Ecto neural progenitor cell (in vitro differentiated cells): ENCODE measurements at regions not wholly inside any gene's neighbourhood (a gene's known extent, or its start where the extent isn't known, plus 50 kb on each side); places are given as distances from the start of the nearest gene placed in this dataset.

ENCODE experiments used
- DNase-seq: peaks from one replicate; pipeline ENCODE4 v3.0.0-alpha.2; 2018; ENCODE audit warnings: low spot score

DNA sequence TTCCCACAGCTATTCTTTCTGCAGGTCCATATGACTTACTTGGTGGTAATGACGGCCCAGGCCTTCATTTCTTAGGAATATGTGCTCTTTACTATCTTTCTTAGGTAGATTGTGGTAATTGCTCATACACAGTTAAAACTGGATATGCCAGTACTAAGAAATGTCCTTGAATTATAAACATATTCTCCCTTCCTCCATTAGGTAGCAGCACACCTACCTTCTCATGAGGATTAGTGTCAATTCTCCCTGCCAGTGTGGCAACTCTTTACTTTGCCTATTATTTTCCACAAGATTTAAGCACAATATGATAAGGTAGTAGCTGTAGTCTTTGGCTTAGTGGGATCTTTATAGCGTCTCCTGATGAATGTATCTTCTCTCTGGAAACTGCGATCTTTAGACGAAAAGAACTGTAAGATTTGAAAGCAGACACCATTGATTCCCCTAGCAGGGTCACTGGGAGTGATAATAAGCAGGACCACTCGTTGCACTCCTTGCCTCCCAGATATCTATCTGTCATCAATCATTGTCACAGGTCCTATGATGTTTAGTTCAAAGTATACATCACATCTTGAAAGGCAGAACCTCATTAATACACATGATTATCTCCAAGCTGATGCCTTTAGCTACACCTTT lies 1240.7 kb downstream of the C4orf33 start:
- DNase-seq, result no peak

DNA sequence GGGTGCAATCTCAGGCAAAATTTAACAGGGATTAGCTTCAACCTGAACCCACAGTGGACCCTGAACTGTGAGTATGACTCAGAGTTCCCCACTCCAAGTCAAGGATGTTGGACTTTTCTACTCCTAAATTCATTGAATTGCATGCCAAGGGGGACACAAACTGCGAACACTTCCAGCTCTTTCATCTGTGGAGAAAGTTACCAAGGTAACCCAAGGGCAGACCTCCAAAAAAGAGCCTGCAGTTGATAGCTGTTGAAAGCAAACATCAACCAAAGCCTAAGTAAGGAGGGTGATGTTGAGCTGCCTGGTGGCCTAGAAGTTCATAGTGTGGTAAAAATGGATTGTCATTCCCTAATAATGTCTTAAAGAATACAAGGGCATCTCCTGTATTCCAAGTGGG lies 1242.9 kb downstream of the C4orf33 start:
- no peak for DNase-seq

DNA sequence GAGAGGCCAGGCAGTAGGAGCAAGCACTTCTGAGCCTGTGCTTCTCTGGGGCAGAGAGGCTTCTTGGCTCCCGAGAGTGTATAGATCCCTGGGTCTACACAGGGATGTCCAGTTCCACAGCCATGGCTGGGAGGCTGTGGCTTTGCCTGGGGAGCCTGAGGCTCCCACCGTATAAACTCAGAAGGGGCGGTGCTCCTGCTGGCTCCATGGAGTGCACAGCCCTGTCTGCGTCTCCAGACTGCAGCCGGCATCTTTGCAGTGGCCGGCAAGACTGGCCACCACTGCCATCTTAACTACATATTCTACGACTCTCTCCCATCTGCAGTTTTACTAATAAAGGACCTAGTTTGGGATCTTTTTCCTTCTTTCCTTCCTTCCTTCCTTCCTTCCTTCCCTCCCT lies 1253.8 kb downstream of the C4orf33 start:
- DNase-seq, result no peak

DNA sequence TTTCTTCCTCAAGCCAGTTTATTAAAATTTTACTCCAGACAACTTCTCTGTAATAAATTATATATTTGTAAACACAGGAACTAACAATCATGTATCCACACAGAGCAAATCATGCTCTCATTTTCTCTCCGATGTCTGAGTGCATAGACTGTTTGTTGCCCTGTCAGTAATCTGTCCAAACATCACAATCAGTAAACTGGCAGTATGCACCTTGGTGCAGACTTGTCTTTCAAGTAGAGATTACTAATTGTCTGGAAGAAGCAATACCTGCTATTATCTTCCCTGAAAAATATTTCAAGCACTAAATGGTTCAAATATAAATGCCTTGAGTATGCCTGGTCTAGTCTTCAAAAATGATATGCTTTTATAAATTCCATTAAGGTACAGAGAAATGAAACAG lies 1260.9 kb downstream of the C4orf33 start:
- no peak for DNase-seq

DNA sequence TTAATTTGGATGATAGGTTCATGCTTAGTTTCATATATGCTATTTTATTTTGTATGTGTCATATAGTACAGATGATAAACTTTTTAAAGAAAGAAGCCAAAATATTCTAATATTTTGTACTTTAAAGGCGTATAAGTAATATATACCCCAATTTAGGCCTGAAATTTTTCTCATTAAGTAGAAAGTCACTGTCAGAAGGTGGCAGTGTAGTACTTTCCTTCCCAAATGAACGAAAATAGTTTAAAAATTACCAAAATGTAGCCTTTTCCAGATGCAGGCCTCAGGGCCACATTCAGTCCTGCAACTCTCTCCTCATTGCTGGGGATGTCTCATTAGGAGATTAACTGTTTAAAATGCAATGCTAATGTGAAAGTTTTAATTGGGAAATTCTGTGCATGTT lies 1263.6 kb downstream of the C4orf33 start:
- DNase-seq, result no peak

DNA sequence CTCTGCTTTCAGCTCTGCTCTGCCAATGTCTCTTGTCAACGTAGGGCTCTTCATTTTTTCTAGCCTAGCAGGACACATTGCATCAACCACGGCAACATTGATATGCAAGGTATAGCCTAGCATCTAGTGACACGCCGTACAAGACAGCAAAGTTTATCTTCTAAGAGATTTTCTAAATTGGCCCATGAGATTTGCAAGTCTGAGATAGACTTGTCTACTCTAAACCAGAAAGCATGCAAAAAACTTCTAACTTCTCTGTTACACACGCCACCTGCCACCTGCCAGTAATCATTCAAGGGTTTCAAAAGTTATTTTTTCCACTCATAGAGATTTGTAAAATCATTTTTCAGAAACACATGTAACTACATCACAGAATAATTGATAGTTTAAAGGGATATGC lies 1265.7 kb downstream of the C4orf33 start:
- no peak for DNase-seq

DNA sequence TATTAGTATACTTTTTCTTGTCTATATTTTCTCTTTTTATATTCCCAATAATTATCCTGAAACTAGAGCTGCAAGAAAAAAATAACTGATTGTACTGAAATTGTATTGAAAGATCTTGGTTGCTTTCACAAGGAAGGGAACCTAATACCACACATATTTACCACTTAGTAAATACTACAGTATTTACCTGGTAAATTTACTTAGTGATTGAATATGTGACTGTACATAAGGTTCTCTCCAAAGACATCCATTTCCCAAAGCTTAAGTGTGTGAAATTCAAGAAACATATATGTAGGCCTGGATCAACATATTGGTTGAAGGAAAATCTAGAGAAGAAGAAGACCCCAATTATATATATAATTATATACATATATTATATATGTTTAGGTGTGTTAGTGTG lies 1272.7 kb downstream of the C4orf33 start:
- DNase-seq, result no peak

DNA sequence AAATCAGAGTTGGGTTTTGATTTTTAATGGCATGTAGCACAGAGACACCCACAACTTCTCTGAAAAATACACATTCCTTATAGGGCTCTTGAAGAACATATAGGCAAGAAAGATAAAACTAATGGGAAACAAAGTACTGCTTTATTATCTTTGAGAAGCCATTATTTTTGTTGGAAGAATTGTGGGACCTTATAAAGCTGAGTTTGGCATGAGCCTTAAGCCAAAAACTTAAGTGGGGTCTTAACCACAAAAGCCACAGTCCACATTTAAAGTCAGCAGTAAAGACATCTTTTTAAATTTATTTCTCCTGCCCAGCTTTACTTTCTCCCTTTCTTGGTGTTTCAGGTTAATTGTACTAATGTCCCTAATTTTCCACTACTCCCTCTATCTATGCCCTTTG lies 1297.3 kb downstream of the C4orf33 start:
- no peak for DNase-seq

DNA sequence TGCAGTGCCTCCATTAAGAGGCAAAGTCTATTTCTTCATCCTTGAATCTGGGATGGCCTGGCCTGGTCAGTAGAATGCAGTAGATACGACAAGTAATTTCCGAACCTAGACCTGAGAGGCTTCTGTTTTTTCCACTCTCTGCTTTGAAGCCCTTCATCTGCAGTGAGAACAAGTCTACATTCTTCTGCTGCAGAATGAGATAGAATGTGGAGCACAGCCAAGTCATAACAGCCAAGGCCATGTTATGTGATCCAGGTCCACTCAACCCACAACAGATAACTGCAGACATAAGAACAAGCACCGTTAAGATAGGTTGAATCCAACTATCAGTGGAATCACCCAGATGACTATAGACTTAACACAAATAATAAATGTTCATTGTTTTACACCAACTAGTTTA lies 1297.7 kb downstream of the C4orf33 start:
- no peak for DNase-seq

DNA sequence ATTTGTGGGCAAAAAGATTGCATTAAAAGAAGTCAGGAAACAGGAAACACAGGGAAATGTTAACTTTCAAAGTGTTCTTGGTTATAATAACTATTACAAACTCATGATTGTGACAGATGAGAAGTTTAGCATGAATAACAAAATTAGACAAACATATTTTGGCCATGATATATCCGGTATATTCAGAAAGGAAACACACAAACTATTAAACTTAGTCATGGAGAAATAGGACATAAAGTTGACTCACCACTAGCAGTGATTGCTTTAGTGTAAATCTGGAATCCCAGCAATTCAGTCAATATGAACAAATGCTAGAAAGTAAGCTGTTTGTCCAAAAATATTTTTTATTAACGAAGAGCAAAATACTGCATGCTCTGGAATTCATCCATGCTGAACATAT lies 1299.9 kb downstream of the C4orf33 start:
- DNase-seq, result no peak

DNA sequence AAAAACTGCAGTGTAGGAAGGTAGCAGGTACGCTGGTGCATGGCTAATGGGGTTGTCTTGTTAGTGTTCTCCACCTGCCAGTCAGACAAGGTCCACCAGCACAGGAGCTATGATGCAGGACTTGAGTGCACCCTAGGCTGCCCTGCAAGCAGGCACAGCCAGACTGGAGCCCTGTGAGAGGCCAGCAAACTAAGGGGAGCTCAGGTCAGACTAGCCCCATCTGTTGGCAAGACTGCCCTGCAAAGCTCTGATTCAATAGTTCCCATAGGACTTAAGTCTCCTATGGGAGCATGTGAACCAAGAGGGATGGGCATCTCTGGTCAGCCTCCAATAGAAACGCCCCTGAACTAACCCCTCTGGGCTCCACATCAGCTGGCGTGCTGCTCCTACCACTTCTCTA lies 1307.3 kb downstream of the C4orf33 start:
- no peak for DNase-seq

DNA sequence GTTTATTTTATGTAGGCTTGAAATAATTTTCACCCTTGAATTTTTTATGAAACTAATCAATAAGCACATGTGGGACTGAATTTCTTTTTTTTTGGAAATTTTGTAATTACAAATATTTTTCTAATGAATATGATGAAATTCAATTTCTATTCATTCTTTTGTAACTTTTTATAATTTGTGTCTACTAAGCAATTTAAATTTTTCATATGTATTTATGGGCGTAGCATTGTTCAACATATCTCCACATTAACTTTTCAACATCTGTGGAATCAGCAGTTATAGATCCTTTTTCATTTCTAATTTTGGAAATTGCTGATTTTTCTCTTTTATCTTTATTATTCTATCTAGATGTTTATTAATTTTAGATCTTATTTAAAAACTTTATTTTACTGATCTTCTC lies 1320.3 kb downstream of the C4orf33 start:
- DNase-seq, result no peak

DNA sequence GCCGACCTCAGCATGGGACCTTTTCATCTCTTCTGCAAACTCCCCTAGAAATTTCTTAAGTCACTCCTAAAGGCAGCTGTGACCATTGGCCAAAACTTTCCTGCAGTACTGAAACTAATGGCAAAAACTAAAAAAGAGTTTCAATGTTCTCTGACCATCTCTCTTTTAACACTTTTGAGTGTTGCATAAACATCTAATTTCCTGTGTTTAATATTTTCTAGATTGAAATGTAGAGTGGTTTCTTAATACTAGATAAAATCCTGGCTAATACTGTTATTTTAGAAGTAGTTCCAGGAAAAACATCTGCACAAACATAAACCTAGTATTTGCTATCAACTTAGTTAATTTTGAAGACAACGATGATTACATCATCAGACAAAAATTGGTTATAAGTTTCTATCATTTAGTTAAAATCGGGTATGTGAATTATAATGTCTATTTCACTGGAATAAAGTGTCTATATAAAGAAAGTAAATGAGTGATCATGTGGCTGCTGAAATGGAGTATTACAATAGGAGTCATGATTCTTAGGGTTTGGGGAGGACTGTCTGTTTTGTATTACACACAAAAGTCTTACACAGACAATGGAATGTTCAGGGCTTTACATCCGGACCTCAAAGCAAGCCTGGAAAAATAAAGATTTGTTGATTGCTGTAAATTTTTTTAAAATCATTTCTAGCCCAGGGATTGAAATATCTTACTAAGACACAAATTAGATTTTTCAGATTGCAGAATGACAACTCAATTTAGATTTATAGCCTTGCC lies 1323.4 kb downstream of the C4orf33 start:
- no peak for DNase-seq

DNA sequence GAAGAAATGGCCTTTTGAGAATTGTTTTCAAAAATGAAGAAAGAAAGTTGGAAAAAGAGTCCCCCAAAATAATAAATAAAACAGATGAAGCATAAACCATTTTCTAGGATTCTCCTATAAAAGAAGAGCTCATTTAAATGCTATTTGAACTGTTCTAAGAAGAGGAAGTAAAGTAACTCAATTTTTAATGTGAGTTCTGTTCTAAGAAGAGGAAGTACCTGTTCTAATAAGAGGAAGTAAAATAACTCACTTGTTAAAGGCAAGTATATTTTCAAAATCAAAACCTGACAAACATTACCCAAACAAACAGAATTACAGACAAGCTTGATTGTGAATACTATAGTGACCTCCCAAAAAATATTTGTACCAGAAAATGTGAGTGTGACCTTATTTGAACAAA lies 1326.3 kb downstream of the C4orf33 start:
- DNase-seq, result no peak

DNA sequence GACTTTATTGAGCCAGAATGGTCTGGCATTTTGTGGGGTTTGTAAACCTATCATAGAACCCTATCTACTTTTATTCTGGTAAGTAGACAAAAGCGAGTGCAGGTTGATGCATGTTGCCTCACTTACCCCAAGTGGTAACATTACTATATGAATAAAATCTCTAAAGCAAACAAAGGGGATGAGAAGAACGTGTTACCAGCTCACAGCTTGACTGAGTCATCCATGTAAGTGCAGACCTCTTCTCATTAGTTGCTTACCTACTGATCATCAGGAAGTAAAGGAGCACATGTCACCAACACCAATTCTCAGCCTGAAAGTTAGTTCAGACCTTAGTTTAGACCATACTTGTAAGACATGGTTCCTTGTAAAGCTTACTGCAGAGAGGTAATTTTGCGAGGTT lies 1328.3 kb downstream of the C4orf33 start:
- DNase-seq, result no peak

DNA sequence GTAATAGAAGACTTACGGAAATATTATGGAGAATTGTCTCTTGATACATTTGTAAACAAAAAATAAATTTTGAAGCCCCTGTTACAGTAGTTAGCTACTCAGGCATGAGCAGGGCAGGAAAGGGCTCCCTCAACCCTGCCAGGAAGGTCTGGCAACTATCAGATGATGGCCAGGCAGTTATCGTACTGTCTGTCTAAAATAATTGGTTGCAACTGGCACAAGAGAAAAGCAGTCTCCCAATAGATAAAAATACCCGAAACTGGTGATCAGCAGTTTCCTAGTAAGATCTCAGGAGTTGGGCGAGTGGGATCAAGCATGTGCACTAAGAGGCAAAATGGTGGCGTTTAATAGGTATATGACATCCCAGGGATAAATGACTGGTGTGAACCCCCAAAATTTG lies 1336.3 kb downstream of the C4orf33 start:
- no peak for DNase-seq

DNA sequence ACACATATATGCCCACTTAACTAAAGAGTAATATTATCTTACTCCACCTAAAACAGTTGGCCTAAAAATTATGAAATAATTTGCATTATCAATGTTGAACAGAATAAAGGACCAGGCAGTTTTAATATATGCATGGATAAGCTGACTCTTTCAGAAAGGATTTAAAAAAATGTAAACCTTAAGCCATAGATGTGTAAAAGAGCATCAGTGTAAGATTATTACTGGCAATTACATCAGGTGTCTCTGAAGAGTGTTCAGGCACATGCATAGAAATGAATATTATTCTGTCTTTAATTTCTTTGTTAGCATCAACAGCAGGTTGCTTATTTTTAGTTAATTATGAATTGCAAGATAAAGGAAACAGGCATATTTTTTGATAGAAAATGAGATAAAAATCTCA lies 1353.8 kb downstream of the C4orf33 start:
- DNase-seq, result no peak

DNA sequence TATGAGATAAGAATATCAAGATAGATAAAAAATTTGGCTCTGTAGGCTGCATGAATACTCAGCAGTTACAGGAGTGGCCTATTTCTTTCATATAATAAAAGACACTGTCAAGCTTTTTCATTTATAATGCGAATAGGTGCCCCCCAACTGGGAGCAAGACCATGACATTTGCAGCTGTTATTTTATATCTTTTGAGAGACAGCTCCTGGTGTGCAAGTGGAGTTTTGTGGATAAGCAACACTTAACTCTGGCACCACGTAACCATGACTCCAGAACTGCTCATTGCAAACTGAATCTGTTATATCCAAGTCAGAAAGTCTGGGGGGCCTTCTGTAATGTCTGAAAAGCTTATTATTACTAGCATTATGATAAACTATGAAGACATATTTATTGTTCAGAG lies 1372.4 kb downstream of the C4orf33 start:
- no peak for DNase-seq

DNA sequence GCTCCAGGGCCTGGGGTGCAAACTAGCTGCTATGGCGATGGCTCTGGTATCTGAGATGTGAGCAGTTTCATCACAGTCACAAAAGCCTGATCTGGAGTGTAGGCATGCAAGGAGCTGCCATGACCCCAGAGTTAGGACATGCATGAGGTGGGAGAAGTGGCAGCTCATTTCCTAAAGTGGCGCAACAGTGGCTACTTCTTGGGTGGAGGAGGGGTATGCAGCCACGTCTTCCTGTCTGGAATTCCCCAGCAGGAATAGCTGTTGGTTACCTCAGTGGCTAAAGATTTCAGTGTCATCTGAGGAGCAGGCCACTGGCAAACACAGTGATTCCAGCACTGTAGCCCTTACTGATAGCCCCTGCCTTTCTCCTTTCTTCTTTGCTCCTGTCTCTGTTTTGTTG lies 1382.5 kb downstream of the C4orf33 start:
- no peak for DNase-seq

DNA sequence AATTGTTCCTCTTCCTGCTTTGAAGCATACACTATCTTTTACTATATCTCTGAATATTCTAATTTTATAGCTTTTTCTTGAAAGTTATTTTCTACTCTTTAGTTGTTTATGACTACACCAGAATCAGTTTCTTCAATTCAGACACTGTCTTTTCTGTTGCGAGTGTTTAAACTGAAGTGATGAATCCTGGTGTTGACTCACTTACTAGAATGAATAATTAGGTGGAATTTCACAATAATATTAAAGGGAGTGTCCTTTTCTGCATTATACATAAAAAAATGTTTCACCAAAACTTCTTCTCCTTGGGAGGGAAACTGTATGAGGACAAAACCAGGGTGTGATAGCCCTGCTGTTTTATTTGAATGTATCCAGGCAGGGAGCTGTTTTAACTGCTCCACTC lies 1383.1 kb downstream of the C4orf33 start:
- DNase-seq, result no peak

DNA sequence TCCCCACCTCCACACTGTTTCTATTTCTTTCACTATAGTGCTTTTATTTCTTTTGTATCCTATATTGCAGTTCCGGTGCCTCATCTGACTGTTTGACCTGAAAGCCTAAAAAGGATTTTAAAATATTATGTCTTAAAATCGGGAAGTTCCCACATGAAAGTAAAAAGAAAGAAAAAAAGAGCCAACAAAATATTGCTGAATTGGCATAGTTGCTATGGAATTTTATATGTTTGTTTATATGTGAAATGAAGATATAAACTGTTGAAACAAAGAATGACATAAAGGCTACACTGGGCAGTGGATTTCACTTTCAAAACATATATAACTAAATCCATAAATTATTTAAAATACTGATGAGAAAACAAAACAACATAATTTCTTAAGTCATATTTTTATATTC lies 1383.7 kb downstream of the C4orf33 start:
- DNase-seq, result no peak

DNA sequence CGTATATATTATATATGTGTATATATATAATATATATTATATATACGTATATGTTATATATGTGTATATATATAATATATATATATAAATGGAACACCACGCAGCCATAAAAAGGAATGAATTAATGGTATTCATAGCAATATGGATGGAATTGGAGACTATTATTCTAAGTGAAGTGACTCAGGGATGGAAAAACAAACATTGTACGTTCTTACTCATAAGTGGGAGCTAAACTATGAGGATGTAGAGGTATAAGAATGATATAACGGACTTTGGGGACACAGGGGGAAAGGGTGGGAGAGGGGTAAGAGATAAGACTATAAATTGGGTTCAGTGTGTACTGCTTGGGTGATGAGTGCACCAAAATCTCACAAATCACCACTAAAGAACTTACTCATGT lies 1388.9 kb downstream of the C4orf33 start:
- no peak for DNase-seq

DNA sequence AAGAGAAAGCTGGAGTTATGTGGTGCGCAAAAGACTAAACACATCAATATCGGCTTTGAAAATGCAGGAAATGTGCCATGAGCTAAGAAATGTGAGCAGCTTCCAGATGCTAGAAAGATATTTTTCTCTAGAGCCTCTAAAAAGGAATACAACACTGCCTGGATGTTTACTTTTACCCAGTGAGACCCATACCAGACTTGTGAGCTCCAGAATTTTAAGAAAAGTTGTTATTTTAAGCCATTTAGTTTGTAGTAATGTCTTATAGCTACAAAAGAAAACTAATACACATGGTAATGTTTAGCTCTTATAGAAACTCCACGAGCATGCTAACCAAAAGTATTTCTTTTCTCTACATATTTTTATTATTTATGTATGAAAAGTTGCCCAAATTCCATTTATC lies 1389.4 kb downstream of the C4orf33 start:
- DNase-seq, result no peak

DNA sequence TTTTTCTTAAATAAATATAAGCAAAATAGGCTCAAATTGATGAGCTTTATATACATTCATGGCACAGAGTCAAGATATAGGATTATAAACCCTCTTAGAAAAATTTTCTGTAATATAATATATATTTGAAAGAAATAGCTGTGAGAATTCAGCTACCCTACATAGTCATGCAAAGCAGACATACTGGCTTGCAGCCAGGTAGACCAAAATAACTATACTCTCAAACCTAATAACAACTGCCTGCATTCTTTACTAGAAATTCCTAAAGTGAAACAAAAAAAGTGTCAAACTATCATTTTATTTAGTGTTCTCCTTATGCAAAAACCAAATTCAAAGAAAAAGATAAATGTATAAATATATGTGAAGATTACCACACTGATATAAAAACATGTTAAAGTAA lies 1390.2 kb downstream of the C4orf33 start:
- no peak for DNase-seq
